K562 (cell line): ENCODE measurements at regions not wholly inside any gene's neighbourhood (a gene's known extent, or its start where the extent isn't known, plus 50 kb on each side); places are given as distances from the start of the nearest gene placed in this dataset.

Experiments used
- PHTF2 ChIP-seq: fragments of 250-450 bp; sonication (Bioruptor Pico); IDR thresholded peaks from 2 replicates; pipeline ENCODE4 v1.5.0; 2021; ENCODE audit warnings: mild to moderate bottlenecking
- POLR2AphosphoS5 ChIP-seq: IDR thresholded peaks from 2 replicates; pipeline ENCODE4 v1.6.1; 2011; ENCODE audit warnings: mild to moderate bottlenecking, low read depth, low read length, moderate library complexity; ENCODE audit not compliant: control insufficient read depth, insufficient read depth
- ZNF609 ChIP-seq: sonication (generic); formaldehyde crosslinking; IDR thresholded peaks from 2 replicates; pipeline ENCODE4 v1.8.1; 2023; ENCODE audit warnings: missing genetic modification reagents, mild to moderate bottlenecking, borderline replicate concordance

GRCh38 chr4:31081366-31081765 is 361.2 kb downstream of the PCDH7 start:
- TF ChIP-seq PHTF2 (CRISPR knock-in tag), result no peak
- no peak for TF ChIP-seq POLR2AphosphoS5
- TF ChIP-seq ZNF609 (CRISPR knock-in tag), result no peak
